ENCODE measurements at regions not wholly inside any gene's neighbourhood (a gene's known extent, or its start where the extent isn't known, plus 50 kb on each side); places are given as distances from the start of the nearest gene placed in this dataset.

GRCh38 chr18:57299931-57300330, 52.4 kb upstream of the ST8SIA3 start:
- Mint-ChIP-seq H3K4me3 (no peak overlapping the region), H3K27me3 (peaks cover 12% of the 10 kb centered on the region), H3K27ac (no peak overlapping the region), H3K4me1 (ENCODE audit: low read depth) (no peaks in the 10 kb centered on the region), H3K36me3 (ENCODE audit: low read depth) (no peaks in the 10 kb centered on the region), H3K9me3 (no peaks in the 10 kb centered on the region)
- intact Hi-C loops (cut with micrococcal nuclease): no loop called here
- CTCF ChIA-PET: no interaction called here
- POLR2A ChIA-PET: no interaction called here
- TF ChIP-seq CTCF (IDR thresholded peaks at IDR 0.05): no peak
- ATAC-seq: no peak
- no peak for DNase-seq

GRCh38 chr18:57301573-57302559, 50.5 kb upstream of the ST8SIA3 start:
- ChIA-PET POLR2A (no interaction called here), CTCF (no interaction called here)
- Mint-ChIP-seq H3K4me1 (ENCODE audit: low read depth) (no peaks in the 10 kb centered on the region), H3K27me3 (peaks cover 10% of the 10 kb centered on the region), H3K27ac (no peak overlapping the region), H3K9me3 (no peaks in the 10 kb centered on the region), H3K4me3 (no peak overlapping the region), H3K36me3 (ENCODE audit: low read depth) (no peaks in the 10 kb centered on the region)
- intact Hi-C loops (cut with micrococcal nuclease): no loop called here
- ATAC-seq: no peak
- TF ChIP-seq CTCF (IDR thresholded peaks at IDR 0.05): no peak
- DNase-seq: no peak

Data from activated CD8-positive, alpha-beta T cell treated with anti-CD3 and anti-CD28 coated beads for 36 hours (primary cell).